ENCODE measurements at regions not wholly inside any gene's neighbourhood (a gene's known extent, or its start where the extent isn't known, plus 50 kb on each side); places are given as distances from the start of the nearest gene placed in this dataset.
"Not testable (repeated sequence)": the region's sequence is repeated elsewhere in the genome, so short reads cannot be mapped to it uniquely, and the experiment has no call there.

DNA sequence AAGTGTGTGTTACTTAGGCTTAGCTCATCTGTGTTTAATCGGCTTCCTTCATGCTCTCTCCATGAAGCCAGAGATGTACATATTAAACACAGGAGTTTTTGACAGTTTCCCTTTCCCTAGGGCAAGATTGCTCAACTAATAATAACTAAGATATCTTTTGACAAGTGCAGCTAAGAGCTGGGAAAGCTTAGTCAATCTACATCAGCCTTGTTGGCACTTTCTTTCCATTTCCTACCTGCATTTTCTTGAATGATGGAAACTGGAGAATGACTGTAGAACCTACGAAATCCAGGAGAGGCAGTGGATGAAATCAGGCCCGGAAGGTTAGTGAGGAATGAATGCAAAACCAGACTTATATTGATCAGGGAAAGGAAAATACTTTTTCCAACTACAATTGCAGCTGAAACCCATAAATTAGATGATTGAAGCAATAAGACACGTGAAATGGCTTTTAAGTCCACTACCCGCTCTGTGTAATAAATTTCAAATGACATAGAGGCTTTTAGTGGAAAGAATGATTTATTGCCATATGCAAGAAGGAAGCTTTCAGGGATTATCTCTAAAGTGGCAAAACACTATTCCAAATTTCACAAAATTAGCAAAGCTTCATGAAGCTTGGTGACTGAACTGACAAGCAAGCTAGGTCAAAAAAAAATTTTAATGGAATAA, 237.2 kb upstream of the ID4 start:
- intact Hi-C loops (cut with DNase I): no loop called here

DNA sequence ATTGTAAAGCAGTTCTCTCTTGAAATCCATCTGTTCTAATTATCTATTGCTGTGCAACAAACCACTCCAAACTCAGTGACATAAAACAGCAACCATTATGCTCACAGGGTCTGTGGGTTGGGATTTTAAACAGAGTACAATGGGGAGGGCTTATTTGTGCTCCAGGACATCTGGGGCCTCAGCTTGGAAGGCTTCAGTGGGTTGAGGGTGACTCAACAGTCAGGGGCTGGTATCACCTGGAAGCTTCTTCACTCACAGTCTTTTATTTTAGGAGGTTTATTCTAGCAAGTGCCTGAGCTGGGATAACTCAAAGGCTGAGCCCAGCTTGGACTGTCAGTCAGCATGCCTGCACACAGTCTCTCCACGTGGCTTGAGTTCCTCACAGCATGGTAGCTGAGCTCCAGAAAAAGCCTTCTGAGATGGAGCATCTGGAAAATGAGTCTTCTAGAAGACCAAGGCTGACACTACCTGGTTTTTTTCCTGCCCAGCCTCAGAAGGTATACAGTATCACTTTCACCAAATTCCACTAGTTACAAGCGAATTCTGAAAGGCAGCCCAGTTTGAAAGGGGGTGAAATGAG, 234.6 kb upstream of the ID4 start:
- intact Hi-C loops (cut with DNase I): no loop called here
- no peak for DNase-seq (ENCODE audit: low spot score)

More for the DNA sequence above, 237.2 kb upstream of the ID4 start:
- no peak for DNase-seq (ENCODE audit: low spot score)

DNA sequence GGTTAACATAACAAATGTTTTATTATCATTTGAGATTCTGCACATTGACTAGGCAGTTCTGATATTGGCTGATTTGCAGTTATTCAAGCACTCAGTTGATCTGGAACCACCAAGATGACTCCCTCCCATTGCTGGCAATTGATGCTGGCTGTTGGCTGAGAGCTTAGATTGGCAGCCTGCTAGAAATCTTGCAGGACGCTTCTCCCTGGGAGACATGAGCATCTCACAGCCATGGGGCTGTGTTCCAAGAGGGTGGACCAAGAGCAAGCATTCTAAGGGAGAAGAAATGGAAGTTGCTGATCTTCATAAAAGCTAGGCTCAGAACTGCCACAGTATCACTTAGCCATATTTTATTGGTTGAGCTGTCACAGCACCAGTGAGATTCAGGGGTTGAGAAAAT, 233.4 kb upstream of the ID4 start:
- DNase-seq (ENCODE audit: low spot score): no peak
- intact Hi-C loops (cut with DNase I): no loop called here

DNA sequence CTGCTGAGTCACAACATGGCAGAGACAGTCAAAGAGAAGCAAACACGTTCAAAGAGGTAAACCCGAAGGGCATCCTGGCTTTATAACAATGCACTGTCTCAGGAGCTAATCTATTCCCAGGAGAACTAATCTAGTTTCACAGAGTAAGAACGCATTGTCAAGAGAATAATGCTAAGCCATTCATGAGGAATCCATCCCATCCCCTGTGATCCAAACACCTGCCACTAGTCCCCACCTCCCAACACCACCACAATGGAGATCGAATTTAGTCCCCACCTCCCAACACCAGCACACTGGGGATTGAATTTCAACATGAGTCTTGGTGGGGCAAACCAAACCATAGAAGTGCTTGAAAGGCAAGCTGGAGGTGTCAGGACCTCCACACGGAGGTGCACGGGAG, 231.5 kb upstream of the ID4 start:
- intact Hi-C loops (cut with DNase I): no loop called here
- no peak for DNase-seq (ENCODE audit: low spot score)

DNA sequence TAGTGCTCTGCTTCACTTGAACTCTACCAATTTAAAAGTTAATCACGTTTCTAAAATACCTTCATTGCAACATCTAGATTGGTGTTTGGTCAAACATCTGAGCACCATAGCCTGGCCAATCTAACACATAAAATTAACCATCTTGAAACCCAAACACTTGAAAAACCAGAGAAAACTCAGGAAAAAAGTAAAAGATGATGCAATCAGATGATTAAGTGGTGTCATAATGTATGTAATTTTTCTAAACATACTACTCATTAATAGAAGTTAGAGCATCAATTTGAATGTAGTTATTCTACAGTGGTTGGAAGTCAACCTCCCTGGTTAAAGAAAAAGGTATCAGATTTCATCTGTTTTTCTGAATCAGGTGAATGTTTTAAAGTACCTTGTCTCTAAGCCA, 228.6 kb upstream of the ID4 start:
- DNase-seq (ENCODE audit: low spot score): no peak
- intact Hi-C loops (cut with DNase I): no loop called here

DNA sequence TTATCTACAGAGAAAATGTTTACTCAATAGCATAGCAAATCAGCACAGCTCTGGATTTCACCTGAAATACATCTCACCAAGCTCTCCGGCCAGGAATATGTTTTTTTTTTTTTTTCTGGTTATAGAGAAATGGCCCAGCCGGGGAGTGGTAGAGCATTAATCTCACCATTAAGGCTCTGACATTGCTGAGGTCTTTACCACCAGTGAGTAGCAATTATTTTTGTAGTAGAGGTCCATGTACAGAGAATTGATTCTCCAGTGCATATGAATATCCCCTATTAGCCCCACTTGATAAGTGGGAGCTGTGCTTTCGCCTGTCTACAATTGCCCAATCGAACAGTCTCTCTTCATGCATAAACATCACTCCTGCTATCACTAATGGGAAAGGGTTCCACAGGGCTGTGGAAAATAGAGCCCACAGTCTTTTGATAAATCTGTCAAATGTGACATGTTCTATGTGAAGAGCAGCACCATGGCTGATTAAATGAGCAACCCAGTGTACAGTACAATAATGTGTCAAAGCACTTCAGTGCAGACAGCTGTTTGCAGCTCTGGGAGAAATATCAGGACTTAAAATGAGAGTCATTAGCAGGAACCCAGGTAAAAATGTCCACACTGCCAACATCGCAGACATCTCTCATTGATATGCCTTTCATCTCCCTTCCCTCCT, 227.1 kb upstream of the ID4 start:
- no peak for DNase-seq (ENCODE audit: low spot score)
- intact Hi-C loops (cut with DNase I): no loop called here

DNA sequence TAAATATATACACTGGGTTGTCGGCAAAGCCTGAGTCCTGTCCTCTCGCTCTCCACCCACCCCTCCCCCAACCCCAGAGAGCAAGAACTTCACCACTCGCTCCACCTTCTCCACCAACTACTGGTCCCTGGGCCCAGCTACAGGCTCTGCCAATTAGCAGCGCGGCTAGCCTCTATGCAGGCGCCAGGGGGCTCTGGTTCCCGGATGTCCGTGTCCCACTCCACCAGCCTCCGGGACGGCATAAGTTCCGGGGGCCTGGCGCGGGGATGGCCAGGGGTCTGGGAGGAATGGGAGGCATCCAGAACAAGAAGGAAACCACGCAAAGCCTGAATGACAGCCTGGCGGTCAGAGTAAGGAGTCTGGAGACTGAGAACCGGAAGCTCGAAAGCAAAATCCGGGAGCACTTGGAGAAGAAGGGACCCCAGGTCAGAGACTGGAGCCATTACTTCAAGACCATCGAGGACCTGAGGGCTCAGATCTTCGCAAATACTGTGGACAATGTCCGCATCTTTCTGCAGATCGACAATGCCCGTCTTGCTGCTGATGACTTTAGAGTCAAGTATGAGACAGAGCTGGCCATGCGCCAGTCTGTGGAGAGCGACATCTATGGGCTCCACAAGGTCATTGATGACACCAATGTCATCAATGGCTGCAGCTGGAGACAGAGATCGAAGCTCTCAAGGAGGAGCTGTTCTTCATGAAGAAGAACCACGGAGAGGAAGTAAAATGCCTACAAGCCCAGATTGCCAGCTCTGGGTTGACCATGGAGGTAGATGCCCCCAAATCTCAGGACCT, 224.3 kb upstream of the ID4 start:
- intact Hi-C loops (cut with DNase I); DNase-seq (ENCODE audit: low spot score): not testable (repeated sequence)

DNA sequence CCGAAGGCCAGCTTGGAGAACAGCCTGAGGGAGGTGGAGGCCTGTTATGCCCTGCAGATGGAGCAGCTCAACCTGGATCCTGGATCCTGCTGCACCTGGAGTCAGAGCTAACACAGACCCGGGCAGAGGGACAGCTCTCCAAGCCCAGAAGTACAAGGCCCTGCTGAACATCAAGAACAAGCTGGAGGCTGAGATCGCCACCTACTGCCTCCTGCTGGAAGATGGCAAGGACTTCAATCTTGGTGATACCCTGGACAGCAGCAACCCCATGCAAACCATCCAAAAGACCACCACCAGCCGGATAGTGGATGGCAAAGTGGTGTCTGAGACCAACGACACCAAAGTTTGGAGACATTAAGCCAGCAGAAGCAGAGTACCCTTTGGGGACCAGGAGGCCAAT, 223.5 kb upstream of the ID4 start:
- intact Hi-C loops (cut with DNase I): no loop called here
- no peak for DNase-seq (ENCODE audit: low spot score)

DNA sequence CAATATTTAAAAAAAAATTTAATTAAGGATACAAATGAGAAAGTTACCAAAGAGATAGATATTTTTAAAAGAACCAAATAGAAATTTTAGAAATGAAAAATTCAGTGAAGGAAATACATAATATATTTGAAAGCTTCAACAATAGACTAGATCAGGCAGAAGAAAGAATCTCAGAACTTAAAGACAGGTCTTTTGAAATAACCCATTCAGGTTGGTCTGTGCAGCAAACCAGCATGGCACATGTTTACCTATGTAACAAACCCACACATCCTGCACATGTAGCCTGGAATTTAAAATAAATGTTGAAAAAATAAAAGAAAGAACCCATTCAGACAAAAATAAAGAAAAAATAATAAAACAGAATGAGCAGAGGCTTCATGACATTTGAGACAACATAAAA, 221.1 kb upstream of the ID4 start:
- intact Hi-C loops (cut with DNase I): no loop called here
- no peak for DNase-seq (ENCODE audit: low spot score)

DNA sequence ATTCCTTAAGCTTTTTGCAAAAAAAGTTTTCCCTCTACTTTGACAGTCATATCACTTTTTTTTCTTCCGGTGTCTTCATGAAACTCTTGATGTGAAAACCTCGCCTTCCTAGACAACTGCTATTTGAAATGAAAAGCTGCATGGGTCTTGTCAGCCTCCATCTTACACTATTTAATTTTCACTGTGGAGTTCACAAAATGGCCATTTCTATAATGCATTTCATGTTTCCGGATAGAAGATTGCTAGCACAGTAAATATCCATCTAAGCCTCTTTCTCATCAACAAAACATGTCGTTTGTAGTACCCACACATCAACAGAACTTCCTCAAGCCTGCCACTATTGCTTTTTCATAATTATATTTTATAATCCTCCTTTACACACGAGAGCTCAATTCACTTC, 204.9 kb upstream of the ID4 start:
- DNase-seq (ENCODE audit: low spot score): no peak
- intact Hi-C loops (cut with DNase I): no loop called here

DNA sequence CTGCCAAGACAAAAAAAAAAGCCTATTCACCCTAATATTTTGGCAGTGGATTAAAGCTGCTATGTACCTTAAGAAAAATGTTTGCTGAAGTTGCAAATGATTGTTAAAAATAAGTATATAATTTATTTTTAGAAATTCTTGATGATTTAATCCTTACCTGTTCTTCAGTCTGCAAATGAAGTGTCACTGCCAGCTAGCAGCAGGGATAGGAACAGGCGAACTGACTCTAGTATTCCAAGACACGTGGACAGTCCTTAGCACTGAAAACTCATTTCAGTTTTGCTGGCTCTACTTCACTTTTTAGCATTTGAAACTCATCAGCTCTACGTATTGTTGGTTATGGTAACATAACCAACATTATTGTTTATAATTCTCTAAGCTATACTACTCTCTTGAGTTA, 204.4 kb upstream of the ID4 start:
- intact Hi-C loops (cut with DNase I): no loop called here

DNA sequence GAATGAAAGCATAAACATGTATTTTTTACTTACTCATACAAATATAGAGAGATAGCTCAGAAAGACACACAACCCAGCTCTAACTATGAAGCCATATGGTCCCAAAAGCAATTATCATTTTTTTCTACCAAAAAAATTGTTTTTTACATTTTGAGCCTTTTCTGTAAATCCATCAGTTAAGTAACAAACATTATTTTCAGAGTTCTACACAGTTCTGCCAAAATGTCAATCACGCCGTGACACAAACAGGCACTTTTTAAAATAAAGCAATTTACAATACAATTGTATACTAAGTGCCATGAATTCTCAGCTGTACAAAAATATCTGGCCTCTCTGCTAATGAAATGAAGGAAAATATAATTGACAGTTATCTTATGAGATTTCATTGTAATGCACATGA, 201.4 kb upstream of the ID4 start:
- intact Hi-C loops (cut with DNase I): no loop called here
- DNase-seq (ENCODE audit: low spot score): no peak

More for the DNA sequence above, 204.4 kb upstream of the ID4 start:
- DNase-seq (ENCODE audit: low spot score): no peak

DNA sequence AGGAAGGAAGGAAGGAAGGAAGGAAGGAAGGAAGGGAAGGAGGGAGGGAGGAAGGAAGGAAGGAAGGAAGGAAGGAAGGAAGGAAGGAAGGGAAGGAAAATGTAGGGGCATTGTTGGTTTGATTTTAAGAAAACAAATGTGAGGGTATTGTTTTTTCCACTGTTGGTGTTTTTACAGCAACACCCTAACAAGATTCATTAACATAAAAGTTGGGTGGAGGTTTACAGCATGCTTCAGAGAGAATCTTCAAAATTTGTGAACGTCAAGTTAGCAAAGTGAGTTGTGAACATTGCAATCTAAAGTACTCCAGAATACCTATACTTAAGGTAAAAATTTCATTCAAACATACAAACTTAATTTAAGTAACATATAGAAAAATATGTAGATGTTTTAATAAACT, 200.2 kb upstream of the ID4 start:
- no peak for DNase-seq (ENCODE audit: low spot score)
- intact Hi-C loops (cut with DNase I): no loop called here

DNA sequence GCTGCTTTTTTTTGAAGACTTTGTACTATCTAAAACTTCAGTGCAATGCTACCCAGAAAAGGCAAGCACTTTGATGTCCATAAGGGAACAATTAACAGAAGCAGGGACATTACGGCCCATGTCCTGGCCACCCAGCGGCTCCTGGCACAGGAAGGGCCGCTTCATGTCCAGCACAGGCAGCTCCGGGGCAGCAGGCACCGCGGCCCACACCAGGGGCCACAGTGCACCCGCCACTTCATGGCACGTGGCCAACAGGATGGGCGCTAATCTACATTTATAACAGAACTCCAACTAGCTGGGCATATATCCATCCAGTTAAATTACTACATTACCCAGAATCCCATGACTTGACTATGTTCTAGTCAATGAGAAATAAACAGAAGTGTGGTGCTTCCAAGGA, 198.2 kb upstream of the ID4 start:
- DNase-seq (ENCODE audit: low spot score): no peak
- intact Hi-C loops (cut with DNase I): no loop called here

DNA sequence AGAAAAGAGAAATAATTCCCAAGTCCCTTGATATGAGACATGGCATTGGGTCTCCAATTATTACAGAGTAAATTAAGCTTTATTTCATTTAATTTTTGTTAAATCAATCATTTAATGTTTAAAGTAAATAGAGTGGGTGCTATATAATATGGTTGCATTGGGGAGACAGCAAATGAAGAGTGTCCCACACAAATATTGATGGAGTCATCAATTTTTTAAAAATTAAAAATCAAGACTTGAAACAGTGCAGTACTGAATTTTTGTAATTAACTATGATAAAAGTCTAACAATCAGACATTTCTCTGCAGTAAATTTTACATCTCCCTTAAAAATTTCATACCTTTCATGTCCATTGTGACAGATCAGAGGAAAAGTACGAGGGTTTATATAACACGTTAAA, 193.9 kb upstream of the ID4 start:
- no peak for DNase-seq (ENCODE audit: low spot score)
- intact Hi-C loops (cut with DNase I): no loop called here

DNA sequence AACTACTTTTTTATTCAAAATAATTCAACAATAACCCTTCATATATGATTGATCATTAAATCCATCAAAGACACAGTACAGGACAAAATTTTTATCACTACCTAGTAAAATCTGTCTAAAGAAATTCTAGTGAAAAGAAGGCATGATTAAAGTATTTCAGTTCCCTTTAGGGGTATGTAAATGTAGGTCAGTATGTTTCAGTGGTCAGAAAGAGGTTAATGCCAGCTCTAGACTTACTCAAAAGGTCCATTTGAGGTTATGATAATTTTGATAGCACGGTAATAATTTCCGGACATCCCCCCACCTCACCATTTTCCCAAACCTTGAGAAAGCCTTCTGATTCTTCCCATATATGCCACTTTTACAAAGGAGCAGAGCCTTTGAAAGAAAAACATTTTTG, 193.5 kb upstream of the ID4 start:
- DNase-seq (ENCODE audit: low spot score): no peak
- intact Hi-C loops (cut with DNase I): no loop called here

DNA sequence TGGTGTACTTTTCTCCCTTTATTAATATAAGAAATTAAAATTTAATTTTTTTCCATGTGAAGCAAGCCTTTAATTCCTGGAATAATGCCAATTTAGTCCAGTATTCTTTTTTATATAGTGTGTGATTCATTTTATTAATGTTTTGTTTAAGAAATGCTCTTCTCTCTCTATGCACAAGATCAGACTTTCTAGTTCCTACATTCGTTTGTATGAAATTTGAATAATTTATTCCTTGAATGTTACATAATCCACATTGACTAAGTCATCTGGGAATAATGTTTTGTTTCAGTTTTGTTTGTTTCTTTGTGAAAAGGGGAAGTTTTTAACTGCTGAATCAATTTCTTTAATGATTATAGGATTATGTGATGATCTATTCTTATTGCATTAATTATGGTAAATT, 181.4 kb upstream of the ID4 start:
- DNase-seq (ENCODE audit: low spot score): no peak
- intact Hi-C loops (cut with DNase I): no loop called here

DNA sequence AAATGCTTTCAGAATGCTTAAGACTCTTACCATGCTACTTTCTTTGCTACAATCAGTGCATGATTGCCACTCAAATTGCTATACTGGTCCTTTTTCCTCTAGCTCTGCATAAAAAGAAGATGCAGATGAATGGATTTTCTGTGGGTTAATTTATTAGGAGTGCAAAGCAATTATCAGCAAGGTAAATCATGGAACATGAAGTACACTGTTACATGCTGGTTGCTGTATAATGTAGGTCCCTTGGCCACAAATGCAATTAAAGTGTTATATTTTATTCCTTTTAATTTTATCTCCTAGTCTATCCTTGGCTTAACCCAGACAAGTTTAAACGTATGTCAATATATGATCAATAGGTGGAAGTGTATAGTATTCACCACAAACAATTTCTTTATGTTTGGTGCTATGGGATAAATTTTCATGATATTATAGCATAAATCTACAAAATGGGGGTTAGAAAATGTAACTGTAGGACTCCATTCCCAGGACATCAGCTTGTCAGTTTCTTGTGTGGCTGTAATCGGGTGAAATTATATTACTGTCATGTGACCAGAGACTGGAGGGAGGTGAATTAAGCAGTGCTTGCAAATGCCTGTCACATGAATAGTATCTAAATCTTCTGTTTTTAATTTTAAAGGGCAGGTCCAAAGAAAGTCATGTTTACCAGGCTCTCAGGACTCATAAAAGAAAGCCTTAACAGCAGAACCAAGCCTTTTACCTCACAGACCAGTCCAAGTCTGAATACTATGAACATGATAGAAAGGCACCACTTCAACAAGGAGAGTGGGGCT, 176.9 kb upstream of the ID4 start:
- intact Hi-C loops (cut with DNase I): no loop called here
- DNase-seq (ENCODE audit: low spot score): no peak

DNA sequence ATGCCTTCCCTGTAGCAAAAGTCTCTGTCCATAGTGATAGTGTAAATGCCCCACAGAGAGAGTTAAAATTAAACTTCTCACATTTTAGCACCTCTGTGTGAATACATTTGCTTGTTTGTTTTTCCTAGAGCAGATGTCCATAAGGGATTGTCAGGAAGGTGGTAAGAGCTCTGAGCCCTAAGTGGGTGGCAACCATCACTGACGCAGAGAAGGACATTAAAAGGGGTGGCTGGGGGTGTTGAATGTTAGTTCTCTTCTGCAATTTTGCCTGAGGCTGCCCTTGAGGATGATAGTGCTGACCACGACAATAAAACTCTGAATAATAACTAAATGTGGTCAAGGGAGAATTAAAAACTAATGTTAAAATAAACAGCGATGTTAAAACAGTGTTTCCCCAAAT, 174.3 kb upstream of the ID4 start:
- intact Hi-C loops (cut with DNase I): no loop called here
- no peak for DNase-seq (ENCODE audit: low spot score)

DNA sequence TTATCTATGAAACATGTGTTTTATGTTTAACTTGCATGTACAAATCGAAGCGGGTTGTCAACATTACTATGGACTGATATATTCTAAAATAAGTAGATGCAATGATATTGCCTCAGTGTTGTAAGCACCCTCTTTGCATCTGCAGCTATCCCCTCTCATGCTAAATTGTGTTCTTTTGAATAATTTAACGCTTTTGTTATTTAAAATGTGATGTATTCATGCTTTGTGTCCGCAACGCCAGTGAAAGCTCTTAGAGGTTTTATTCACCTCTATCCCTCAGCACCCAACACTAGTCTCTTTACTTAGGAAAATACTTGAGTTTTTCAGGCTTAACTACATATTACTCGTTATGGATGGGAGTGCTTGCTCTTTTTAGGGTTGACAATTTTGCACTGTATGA, 173.7 kb upstream of the ID4 start:
- intact Hi-C loops (cut with DNase I): no loop called here
- no peak for DNase-seq (ENCODE audit: low spot score)
